Ammon's horn (tissue), 1 donor: ENCODE measurements at regions not wholly inside any gene's neighbourhood (a gene's known extent, or its start where the extent isn't known, plus 50 kb on each side); places are given as distances from the start of the nearest gene placed in this dataset.

ENCODE experiments used
- DNase-seq: peaks from one replicate; pipeline ENCODE4 v3.0.0-alpha.2; 2016; ENCODE audit warnings: low spot score

- no peak for DNase-seq
Measured at GRCh38 chr14:38316922-38317321, 61.0 kb upstream of the CLEC14A start.

DNA sequence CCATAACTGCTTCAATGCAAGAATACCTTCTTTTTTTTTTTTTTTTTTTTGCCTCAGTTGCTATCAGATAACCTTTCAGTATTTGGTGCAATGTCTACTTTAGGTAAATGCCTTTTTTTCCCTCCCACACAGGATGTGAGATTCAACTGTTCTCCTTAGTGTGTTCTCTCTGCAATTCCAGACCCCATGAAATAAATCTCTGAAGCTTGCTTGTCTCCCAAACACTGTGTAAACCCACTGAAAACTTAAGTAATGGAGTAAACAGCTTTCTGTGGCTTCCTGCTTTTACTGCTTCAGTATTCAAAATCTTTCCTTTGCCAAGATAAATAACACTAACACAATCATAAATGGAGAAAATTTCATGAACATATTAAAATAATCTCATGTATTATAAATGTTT lies 55.8 kb upstream of the CLEC14A start:
- DNase-seq, result no peak

GRCh38 chr14:38310420-38310995 lies 54.6 kb upstream of the CLEC14A start:
- no peak for DNase-seq

DNA sequence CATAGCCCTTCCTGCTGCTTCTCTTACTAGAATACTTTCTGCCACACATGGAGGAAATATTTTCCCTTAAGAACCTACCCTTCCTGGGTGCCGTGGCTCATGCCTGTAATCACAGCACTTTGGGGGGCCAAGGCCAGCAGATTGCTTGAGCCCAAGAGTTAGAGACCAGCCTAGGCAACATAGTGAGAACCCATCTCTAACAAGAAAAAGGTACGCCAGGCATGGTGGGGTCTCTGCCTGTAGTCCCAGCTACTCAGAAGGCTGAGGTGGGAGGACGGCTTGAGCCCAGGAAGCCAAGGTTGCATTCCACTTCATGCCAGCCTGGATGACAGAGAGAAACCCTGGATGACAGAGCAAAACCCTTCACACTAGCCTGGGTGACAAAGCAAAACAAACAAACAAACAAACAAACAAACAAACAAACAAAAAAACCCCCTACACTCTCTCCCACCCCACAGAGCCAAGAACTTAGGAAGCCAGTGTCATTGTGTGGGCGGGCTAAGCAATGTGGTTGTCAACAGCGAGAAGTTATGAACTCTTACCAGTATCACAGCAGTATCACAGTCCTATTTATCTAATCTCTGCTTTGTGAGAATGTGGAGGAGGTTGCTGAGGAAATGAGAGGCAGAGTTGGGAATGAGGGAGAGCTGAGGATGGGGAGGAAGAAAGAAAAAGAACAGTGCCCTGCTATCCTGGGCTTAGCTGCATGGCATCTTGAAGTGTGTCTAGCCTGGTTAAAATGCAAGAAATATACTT lies 53.8 kb upstream of the CLEC14A start:
- no peak for DNase-seq
